Fibroblast of lung (primary cell): ENCODE measurements at regions not wholly inside any gene's neighbourhood (a gene's known extent, or its start where the extent isn't known, plus 50 kb on each side); places are given as distances from the start of the nearest gene placed in this dataset.

Source experiments
- DNase-seq, 2 donors: peaks; one replicate each; pipeline versions ENCODE4 v3.0.0 to v3.0.0-alpha.2; 2010; ENCODE audit warnings: low read depth in 2 of 2
- H2AFZ ChIP-seq: 2 replicates; pipeline ENCODE4 v1.5.1; 2012; ENCODE audit warnings: low read length, control low read depth, inconsistent platforms
- H3K27ac ChIP-seq: 2 replicates; pipeline ENCODE4 v1.5.1; 2011; ENCODE audit warnings: low read length, control low read depth; ENCODE audit not compliant: insufficient read depth
- H3K27me3 ChIP-seq: 2 replicates; pipeline ENCODE4 v1.5.1; 2011; ENCODE audit warnings: mild to moderate bottlenecking, low read length; ENCODE audit not compliant: control insufficient read depth, insufficient read depth
- H3K36me3 ChIP-seq: 2 replicates; pipeline ENCODE4 v1.5.1; 2011; ENCODE audit warnings: low read length; ENCODE audit not compliant: control insufficient read depth, insufficient read depth
- H3K4me1 ChIP-seq: 2 replicates; pipeline ENCODE4 v1.5.1; 2011; ENCODE audit warnings: low read length; ENCODE audit not compliant: control insufficient read depth, insufficient read depth; ENCODE audit errors: extremely low read depth
- H3K4me2 ChIP-seq: 2 replicates; pipeline ENCODE4 v1.5.1; 2011; ENCODE audit warnings: low read length, control low read depth; ENCODE audit not compliant: insufficient read depth; ENCODE audit errors: extremely low read depth
- H3K4me3 ChIP-seq, 4 experiments: fragments of 200-600 bp in 1 of 4; sonication (generic) in 1 of 4; replicated peaks in 1 of 4; 2 replicates each; pipeline ENCODE4 v1.5.1; 2011 to 2016; ENCODE audit warnings: low read length in 4 of 4, low read depth in 3 of 4, mild to moderate bottlenecking in 3 of 4, control low read depth in 2 of 4, inconsistent platforms in 1 of 4, mixed read lengths in 1 of 4; ENCODE audit not compliant: insufficient read depth in 1 of 4; ENCODE audit errors: control extremely low read depth in 1 of 4
- H3K79me2 ChIP-seq: 2 replicates; pipeline ENCODE4 v1.5.1; 2012; ENCODE audit warnings: mild to moderate bottlenecking, low read length, inconsistent platforms; ENCODE audit not compliant: control insufficient read depth, insufficient read depth
- H3K9ac ChIP-seq: 2 replicates; pipeline ENCODE4 v1.5.1; 2011; ENCODE audit warnings: mild to moderate bottlenecking, low read length, control low read depth; ENCODE audit not compliant: insufficient read depth
- H3K9me3 ChIP-seq: 2 replicates; pipeline ENCODE4 v1.5.1; 2012; ENCODE audit warnings: low read depth, low read length; ENCODE audit not compliant: control insufficient read depth, insufficient read depth
- H4K20me1 ChIP-seq: 2 replicates; pipeline ENCODE4 v1.5.1; 2011; ENCODE audit warnings: low read length; ENCODE audit not compliant: control insufficient read depth, insufficient read depth; ENCODE audit errors: extremely low read depth
- CTCF ChIP-seq, 2 donors: IDR thresholded peaks in 1 of 2; conservative IDR thresholded peaks in 1 of 2; 1 replicate in 1 of 2; 2 replicates in 1 of 2; pipeline ENCODE4 v1.5.1; 2011 to 2012; ENCODE audit warnings: low read length in 2 of 2, control low read depth in 1 of 2, inconsistent platforms in 1 of 2, low read depth in 1 of 2, mild to moderate bottlenecking in 1 of 2
- EZH2 ChIP-seq: IDR thresholded peaks from 2 replicates; pipeline ENCODE4 v1.5.1; 2012; ENCODE audit warnings: low read length, control low read depth, mild to moderate bottlenecking; ENCODE audit errors: missing control alignments

- H3K27me3 ChIP-seq = peaks cover 29% of the 10 kb centered on the region
Measured at GRCh38 chr16:86034421-86034919, 135.5 kb downstream of the IRF8 start.

GRCh38 chr16:86035906-86036305 lies 136.9 kb downstream of the IRF8 start:
- H3K4me1 ChIP-seq = no peaks in the 10 kb centered on the region
- no peaks in the 10 kb centered on the region for H3K79me2 ChIP-seq
- no peak overlapping the region for H2AFZ ChIP-seq
- peaks cover 33% of the 10 kb centered on the region for H3K27me3 ChIP-seq
- H3K4me2 ChIP-seq = no peak overlapping the region
- DNase-seq = no peak
- H3K36me3 ChIP-seq = no peaks in the 10 kb centered on the region
- no peak overlapping the region for H3K27ac ChIP-seq
- no peak for TF ChIP-seq EZH2
- H4K20me1 ChIP-seq = no peaks in the 10 kb centered on the region
- no peaks in the 10 kb centered on the region for H3K9me3 ChIP-seq
- H3K9ac ChIP-seq = no peak overlapping the region
- no peak overlapping the region for H3K4me3 ChIP-seq

More at GRCh38 chr16:86034421-86034919, 135.5 kb downstream of the IRF8 start:
- Histone ChIP-seq H3K79me2 (no peaks in the 10 kb centered on the region), H3K4me2 (no peak overlapping the region), H2AFZ (no peak overlapping the region), H3K9me3 (no peaks in the 10 kb centered on the region), H3K9ac (no peak overlapping the region), H3K27ac (no peak overlapping the region), H3K36me3 (no peaks in the 10 kb centered on the region), H3K4me3 (no peak overlapping the region), H3K4me1 (no peaks in the 10 kb centered on the region), H4K20me1 (no peaks in the 10 kb centered on the region)
- TF ChIP-seq EZH2 (no peak), CTCF (conservative IDR thresholded peaks at IDR 0.05 in 1 of 2, IDR thresholded peaks at IDR 0.05 in 1 of 2; ENCODE audit: low read depth in 1 of 2, low read length in 2 of 2) (no peak)
- DNase-seq = no peak

- H3K9me3 ChIP-seq = no peaks in the 10 kb centered on the region
- TF ChIP-seq EZH2 (no peak), CTCF (conservative IDR thresholded peaks at IDR 0.05 in 1 of 2, IDR thresholded peaks at IDR 0.05 in 1 of 2; ENCODE audit: low read depth in 1 of 2, low read length in 2 of 2) (no peak)
- H3K27me3 ChIP-seq = peaks cover 28% of the 10 kb centered on the region
- H3K4me3 ChIP-seq = no peak overlapping the region
- H3K9ac ChIP-seq = no peak overlapping the region
- H3K79me2 ChIP-seq = no peaks in the 10 kb centered on the region
- H2AFZ ChIP-seq = no peak overlapping the region
- H3K36me3 ChIP-seq = no peaks in the 10 kb centered on the region
- H3K27ac ChIP-seq = no peak overlapping the region
- H4K20me1 ChIP-seq = no peaks in the 10 kb centered on the region
- no peak for DNase-seq
- no peak overlapping the region for H3K4me2 ChIP-seq
- H3K4me1 ChIP-seq = no peaks in the 10 kb centered on the region
Measured at GRCh38 chr16:86037999-86038925, 139.3 kb downstream of the IRF8 start.
